ENCODE measurements at regions not wholly inside any gene's neighbourhood (a gene's known extent, or its start where the extent isn't known, plus 50 kb on each side); places are given as distances from the start of the nearest gene placed in this dataset.

- H3K4me3 ChIP-seq (ENCODE audit: insufficient read depth, low read depth, low read length), result no peak overlapping the region
- no peak overlapping the region for H4K5ac ChIP-seq (ENCODE audit: low read depth, low read length)
- H2BK15ac ChIP-seq (ENCODE audit: low read depth, low read length), result no peak overlapping the region
- intact Hi-C loops (cut with micrococcal nuclease), result no loop called here
- H2AK5ac ChIP-seq (ENCODE audit: low read depth, low read length), result no peak overlapping the region
- H3K4me1 ChIP-seq (ENCODE audit: control insufficient read depth, insufficient read depth, low read length), result no peaks in the 10 kb centered on the region
- no peak overlapping the region for H3K18ac ChIP-seq (ENCODE audit: low read depth, low read length)
- no CpG with 5 or more reads among the region's 2 CpGs for WGBS, 2 experiments (ENCODE audit: extremely low coverage in 2 of 2, insufficient read length in 1 of 2)
- no peak overlapping the region for H2AK9ac ChIP-seq (replicated peaks; ENCODE audit: low read depth, low read length, poor library complexity)
- ATAC-seq (ENCODE audit: low read depth), result no peak
- no peaks in the 10 kb centered on the region for H3K36me3 ChIP-seq (ENCODE audit: control insufficient read depth, insufficient read depth, low read length)
- no peak overlapping the region for H3K4ac ChIP-seq (ENCODE audit: low read depth, low read length)
- TF ChIP-seq CHD1 (IDR thresholded peaks at IDR 0.05; ENCODE audit: low read depth, low read length) (no peak), MAZ (IDR thresholded peaks at IDR 0.05; ENCODE audit: borderline replicate concordance, low read depth, low read length) (no peak), NFE2L2 (IDR thresholded peaks at IDR 0.05; ENCODE audit: low read depth, low read length) (no peak), MXI1 (IDR thresholded peaks at IDR 0.05; ENCODE audit: borderline replicate concordance, low read depth, low read length) (no peak), USF2 (IDR thresholded peaks at IDR 0.05; ENCODE audit: low read depth, low read length) (no peak), RFX5 (IDR thresholded peaks at IDR 0.05; ENCODE audit: low read depth, low read length) (no peak), FOS (IDR thresholded peaks at IDR 0.05; ENCODE audit: low read depth, low read length) (no peak), POLR2A (IDR thresholded peaks at IDR 0.05; ENCODE audit: low read depth, low read length) (no peak)
- H3K9ac ChIP-seq (ENCODE audit: low read depth, low read length), result no peak overlapping the region
- no peaks in the 10 kb centered on the region for H3K9me3 ChIP-seq (ENCODE audit: control insufficient read depth, insufficient read depth, low read length)
- no peak overlapping the region for H4K8ac ChIP-seq (ENCODE audit: low read depth in 2 of 2, low read length in 2 of 2)
- H3K14ac ChIP-seq (replicated peaks; ENCODE audit: low read depth, low read length), result no peak overlapping the region
- POLR2A ChIA-PET (ENCODE audit: unreplicated experiment), result no interaction called here
- H3K4me2 ChIP-seq (ENCODE audit: low read depth, low read length), result no peak overlapping the region
- H2BK120ac ChIP-seq (ENCODE audit: low read depth, low read length), result no peak overlapping the region
- no peak overlapping the region for H4K91ac ChIP-seq (ENCODE audit: insufficient read depth, low read depth, low read length)
- no peak for DNase-seq
- dilution Hi-C loops (cut with HindIII; ENCODE audit: low sequenced_read_pairs, unreplicated experiment), result no loop called here
- in situ Hi-C loops (cut with MboI; ENCODE audit: low sequenced_read_pairs), result no loop called here
- no peaks in the 10 kb centered on the region for H4K20me1 ChIP-seq (ENCODE audit: insufficient read depth, low read length)
- H3K56ac ChIP-seq (ENCODE audit: extremely low read depth, insufficient read depth, low read length), result no peak overlapping the region
- no peak overlapping the region for H2BK5ac ChIP-seq (ENCODE audit: low read depth, low read length, poor library complexity, severe bottlenecking)
- no TSS peak for BruUV-seq (replicated peaks)
- no peak overlapping the region for H3K23ac ChIP-seq (ENCODE audit: low read depth, low read length)
- no peak overlapping the region for H2BK20ac ChIP-seq (ENCODE audit: low read depth, low read length)
- no peak overlapping the region for H2AFZ ChIP-seq (replicated peaks; ENCODE audit: low read length, poor library complexity)
- H3K79me1 ChIP-seq (ENCODE audit: low read depth in 1 of 2, low read length in 2 of 2), result no peaks in the 10 kb centered on the region
- H3K9me1 ChIP-seq (ENCODE audit: insufficient read depth, low read length), result no peaks in the 10 kb centered on the region
- no peak overlapping the region for H3K27ac ChIP-seq (ENCODE audit: insufficient read depth, low read length)
- CTCF ChIA-PET, result no interaction called here
- H3K27me3 ChIP-seq (ENCODE audit: control insufficient read depth, insufficient read depth, low read length), result peaks cover 15% of the 10 kb centered on the region
Observed at GRCh38 chr7:28879105-28879504, 79.0 kb downstream of the TRIL start.

Measured in IMR-90 (cell line).